UCSD-AML1 (cell line): ENCODE measurements at regions not wholly inside any gene's neighbourhood (a gene's known extent, or its start where the extent isn't known, plus 50 kb on each side); places are given as distances from the start of the nearest gene placed in this dataset.
"Not testable (repeated sequence)": the region's sequence is repeated elsewhere in the genome, so short reads cannot be mapped to it uniquely, and the experiment has no call there.

Experiments
- DNase-seq: peaks from one replicate; lab custom pipeline; 2025; ENCODE audit not compliant: unreplicated experiment; lab: John Stamatoyannopoulos, UW

DNA sequence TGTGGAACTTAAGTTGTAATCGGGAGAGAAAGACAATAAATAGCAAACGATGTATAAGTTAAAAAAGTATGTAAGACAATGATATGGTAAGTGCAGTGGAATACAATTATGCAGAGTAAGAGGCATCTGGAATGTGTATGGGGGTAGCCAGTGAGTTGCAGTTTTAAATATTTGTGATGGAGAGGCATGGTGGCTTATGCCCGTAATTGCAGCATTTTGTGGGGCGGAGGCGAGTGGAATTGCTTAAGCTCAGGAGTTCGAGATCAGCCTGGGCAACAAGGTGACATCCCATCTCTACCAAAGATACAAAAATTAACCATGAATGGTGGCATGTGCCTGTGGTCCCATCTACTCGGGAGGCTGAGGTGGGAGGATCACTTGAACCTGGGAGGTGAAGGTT is 52.5 kb upstream of the WDFY3 start:
- DNase-seq: no peak

DNA sequence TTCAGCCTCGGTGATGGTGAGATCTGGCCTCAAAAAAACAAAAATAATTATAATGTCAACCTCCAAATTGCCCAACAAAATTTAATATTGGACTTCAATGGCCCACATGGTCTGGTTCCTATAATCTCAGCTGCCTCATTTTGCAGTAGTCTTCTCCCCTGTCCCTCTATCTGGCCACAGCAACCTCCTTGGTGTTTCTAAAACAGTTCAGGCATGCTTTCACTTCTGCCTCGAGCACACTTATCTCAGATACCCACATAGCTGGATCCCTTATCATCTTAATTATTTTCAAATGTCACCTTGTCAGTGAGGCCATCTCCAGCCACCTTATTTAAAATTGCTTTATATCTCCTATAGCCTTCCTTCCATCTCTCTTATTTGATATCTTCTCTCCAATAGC is 52.9 kb upstream of the WDFY3 start:
- DNase-seq: no peak

GRCh38 chr4:85024671-85025070 is 58.2 kb upstream of the WDFY3 start:
- DNase-seq: no peak

DNA sequence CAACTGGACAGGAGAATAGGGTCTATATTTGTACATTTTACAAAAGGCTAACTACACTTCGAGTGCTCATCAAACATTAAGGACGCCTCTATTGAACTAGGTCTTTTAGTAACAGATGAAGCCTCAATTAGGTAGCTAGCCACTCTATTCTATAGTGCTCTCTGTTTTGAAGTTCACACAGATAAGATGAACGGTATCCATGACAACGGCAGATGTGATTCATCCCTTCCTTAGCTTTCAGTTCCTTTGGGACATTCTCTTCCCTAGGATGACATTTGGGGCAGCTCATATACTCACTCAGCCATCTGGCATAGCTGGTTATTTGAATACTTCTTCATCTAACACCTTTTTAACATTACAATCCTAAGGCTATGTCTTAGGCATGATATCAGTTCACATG is 62.4 kb upstream of the WDFY3 start:
- no peak for DNase-seq

GRCh38 chr4:85029453-85029852 is 63.0 kb upstream of the WDFY3 start:
- no peak for DNase-seq

DNA sequence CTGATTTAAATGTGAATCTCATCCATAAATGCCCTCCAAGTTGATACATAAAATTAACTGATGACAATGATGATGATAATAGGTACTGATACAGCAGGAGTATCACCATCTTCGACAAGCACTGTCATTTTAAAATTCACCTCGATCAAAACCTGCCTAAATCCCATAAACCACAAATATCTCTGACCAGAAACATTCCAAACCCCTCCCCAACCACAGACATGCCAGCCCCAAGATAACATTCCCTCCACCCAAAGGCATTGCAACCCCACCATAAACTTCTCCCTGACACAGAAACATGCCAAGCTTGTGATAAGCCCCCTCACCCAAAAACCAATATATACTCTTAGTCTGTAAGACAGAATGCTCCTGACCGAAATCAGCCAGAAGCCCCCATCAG is 63.7 kb upstream of the WDFY3 start:
- no peak for DNase-seq

- DNase-seq: not testable (repeated sequence)
These were observed 67.3 kb upstream of the WDFY3 start for GRCh38 chr4:85033838-85034237.

DNA sequence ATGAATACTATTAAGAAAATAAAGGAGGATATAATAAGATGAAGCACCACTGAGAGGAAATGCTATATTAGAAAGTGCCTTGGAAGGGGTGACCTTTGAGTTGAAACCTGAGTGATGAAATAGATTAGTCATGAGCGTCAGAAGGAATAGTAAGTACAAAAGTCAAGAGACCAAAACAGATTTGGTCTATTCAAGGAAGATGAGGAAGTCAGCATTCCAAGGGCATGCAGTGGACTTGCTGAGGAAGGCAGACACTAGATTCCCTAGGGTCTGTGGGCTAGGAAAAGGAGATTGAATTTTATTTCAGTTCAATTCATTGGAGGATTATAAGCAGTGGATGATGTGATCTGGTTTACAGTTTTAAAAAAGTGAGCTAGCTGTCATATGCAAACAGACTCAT is 73.0 kb upstream of the WDFY3 start:
- DNase-seq: no peak

DNA sequence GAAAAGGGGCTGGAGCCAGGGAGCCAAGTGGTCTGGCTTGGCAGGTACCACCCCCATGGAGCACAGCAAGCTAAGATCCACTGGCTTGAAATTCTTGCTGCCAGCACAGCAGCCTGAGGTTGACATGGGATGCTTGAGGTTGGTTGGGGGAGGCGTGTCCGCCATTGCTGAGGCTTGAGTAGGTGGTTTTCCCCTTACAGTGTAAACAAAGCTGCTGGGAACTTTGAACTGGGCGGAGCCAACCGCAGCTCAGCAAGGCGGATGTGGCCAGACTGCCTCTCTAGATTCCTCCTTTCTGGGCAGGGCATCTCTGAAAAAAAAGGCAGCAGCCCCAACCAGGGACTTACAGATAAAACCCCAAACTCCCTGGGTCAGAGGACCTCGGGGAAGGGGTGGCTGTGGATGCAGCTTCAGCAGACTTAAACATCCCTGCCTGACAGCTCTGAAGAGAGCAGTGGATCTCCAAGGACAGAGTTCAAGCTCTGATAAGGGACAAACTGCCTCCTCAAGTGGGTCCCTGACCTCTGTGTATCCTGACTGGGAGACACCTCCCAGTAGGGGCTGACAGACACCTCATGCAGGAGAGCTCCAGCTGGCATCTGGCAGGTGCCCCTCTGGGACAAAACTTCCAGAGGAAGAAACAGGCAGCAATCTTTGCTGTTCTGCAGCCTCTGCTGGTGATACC is 77.5 kb upstream of the WDFY3 start:
- DNase-seq: not testable (repeated sequence)

DNA sequence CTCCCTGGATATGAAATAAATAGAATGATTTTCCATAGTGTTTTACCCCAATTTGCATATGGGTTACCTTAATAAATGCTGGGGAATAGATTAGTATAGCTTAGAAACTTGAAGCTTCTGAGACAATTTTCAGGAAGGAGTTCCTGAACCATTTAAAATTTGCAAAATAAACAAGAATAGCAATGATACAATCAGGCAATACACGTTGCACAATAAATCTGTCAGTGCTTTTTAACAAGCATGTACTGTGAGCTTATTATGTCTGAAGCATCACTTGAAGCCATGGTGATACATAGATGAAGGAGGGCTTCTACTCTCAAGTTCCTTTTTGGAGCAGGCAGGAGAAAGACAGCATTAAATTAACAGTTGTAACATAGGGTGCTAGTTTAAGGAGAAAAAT is 84.2 kb upstream of the WDFY3 start:
- no peak for DNase-seq

- DNase-seq: no peak
These were observed 85.0 kb upstream of the WDFY3 start for GRCh38 chr4:85051526-85051925.

GRCh38 chr4:85054925-85055324 is 88.4 kb upstream of the WDFY3 start:
- DNase-seq: not testable (repeated sequence)

- DNase-seq: no peak
These were observed 92.1 kb upstream of the WDFY3 start for GRCh38 chr4:85058551-85058950.

DNA sequence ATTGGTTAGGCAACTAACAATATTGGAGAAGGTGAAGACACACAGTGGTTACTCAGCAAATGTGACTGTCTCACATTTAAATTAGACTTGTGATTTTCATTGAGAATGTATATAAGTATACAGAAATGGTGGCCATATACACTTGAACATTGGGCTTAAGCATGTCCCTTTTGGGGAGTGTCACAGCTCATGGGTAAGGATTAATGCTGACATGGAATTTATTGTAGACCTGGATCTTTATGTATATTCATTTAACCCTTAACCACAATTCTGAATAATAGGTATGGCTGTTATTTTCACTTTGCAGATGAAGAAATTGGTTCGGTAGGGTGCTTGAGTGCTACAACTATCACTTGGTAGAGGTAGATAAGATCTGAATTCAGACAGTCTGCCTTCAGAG is 95.5 kb upstream of the WDFY3 start:
- no peak for DNase-seq

GRCh38 chr4:85062466-85062865 is 96.0 kb upstream of the WDFY3 start:
- DNase-seq: no peak

GRCh38 chr4:85067342-85067741 is 100.9 kb upstream of the WDFY3 start:
- DNase-seq: no peak

DNA sequence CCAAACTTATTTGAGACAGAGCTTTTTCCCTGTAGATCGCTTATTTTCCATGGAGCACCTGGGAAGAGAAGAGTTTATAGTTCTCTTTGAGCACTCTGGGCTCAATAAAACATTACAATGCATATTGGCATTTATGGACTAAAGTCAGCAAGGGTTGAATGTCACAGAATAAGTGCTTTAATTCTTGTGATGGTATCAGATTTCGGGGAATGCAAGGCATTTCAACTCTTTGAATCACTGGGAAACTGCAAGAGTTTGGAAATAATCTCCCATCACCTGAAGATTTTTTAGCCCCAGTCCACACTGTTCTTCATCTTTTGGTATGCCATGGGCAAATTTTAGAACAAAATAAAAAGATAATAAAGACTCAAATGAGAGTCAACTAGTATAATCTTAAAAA is 111.5 kb upstream of the WDFY3 start:
- no peak for DNase-seq

DNA sequence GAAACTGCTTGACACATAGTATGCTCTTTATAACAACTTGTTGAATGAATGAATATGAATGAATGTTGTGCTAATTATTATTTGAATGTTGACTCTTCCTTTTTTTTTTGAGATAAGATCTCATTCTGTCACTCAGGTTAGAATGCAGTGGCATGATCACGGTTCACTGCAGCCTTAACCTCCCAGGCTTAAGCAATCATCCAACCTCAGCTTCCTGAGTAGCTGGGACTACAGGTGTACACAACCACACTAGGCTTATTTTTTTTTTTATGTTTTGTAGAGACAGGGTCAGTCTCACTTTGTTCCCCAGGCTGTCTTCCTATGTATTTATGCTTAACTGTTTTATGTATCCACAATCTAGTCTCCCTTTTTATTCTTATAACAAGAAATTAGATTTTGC is 114.7 kb upstream of the WDFY3 start:
- DNase-seq: no peak

DNA sequence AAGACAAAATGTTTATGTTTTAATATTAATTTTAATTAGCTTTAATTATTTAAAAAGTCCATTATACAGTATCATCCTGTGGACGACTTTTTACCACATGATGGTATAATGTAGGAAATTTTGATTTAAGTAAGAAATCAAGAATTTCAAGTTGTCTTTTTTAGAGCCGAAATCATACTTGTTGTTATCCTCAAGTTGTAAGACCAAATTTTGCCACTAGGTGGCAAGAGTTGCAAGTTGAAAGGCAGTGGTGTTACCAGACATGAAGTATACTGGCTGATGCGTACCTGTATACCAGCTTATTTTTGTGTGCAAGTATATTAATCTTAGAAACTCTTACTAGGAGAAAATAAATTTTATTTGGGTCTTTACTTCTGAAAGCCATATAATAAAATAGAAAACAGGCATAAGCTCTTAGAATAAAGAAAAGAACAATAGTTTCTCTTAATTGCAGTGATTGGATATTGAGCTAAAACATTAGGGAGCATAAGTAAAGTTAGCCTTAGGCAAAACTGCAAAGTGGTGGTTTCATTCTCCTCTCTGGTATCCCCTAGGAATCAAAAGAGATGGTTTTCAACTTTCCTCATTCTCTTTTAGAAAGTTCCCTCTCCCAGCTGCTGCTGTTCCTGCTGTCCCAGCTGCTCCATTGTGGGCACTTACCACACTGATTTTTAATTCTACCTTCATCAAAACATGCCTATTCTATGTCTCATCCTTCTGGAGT is 118.0 kb upstream of the WDFY3 start:
- no peak for DNase-seq

GRCh38 chr4:85086721-85087120 is 120.2 kb upstream of the WDFY3 start:
- DNase-seq: no peak

DNA sequence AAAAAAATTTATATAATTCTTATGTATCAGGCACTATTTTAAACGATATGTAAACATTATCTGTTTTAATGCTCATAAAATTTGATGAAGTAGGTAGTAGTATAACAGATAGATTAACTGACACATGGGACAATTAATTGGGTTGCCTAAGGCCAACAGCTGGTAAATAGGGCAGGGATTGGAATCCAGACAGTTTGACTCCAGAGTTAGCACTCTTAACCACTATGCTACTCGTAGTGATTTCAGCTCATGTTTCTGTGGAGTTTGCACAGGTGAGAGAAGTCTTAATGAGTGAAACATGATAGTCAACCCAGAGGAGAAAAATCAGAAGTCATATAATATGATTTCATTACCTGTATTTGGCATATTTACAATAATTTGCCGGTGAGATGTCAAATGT is 126.0 kb upstream of the WDFY3 start:
- no peak for DNase-seq

- DNase-seq: no peak
These were observed 126.5 kb upstream of the WDFY3 start for GRCh38 chr4:85092943-85093342.

DNA sequence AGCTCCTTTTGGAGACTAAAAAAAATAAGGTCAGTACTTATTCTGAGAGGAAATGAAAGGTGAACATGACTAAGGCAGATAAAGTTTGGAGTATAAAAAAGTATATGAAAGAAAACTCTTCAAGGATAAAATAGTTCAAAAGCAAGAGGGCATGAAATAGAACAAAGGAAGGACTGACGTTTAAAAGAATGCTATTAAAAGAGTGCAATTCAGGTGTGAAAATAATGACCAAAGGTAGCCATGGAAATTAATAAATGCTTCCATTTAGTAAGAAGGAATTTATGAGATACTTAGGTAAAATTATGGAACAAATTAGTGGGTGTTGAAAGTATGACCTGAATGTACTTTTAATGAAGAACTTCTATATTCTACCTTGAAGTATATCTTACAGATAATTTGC is 128.2 kb upstream of the WDFY3 start:
- no peak for DNase-seq
